ENCODE measurements at regions not wholly inside any gene's neighbourhood (a gene's known extent, or its start where the extent isn't known, plus 50 kb on each side); places are given as distances from the start of the nearest gene placed in this dataset.

DNA sequence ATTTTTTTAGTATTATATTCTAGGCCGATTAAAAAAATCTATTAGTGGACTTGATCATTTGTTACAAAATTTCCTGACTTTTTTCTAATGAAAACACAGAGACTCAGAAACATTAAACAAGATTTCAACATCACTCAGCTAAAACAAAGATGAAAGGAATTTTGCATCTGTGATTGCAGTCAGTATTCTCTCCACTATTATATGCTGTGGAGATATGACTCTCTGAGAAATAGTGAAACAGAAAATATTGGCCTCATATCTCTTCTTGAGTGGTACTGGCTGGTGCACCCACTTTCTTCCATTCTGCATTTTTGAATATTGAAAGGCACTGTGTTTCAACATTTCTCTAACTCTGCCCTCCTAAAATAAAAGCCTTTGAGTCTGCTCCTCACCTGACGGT, 914.2 kb downstream of the TSN start:
- Histone ChIP-seq H3K36me3 (ENCODE audit: control insufficient read depth, insufficient read depth, low read length) (no peaks in the 10 kb centered on the region), H3K9me3 (replicated peaks; ENCODE audit: control insufficient read depth, insufficient read depth, low read depth, low read length) (no peaks in the 10 kb centered on the region), H3K9ac (ENCODE audit: insufficient read depth in 1 of 2, low read depth in 2 of 2, low read length in 2 of 2) (no peak overlapping the region), H2AFZ (ENCODE audit: low read depth, low read length) (no peak overlapping the region), H3K27me3 (ENCODE audit: control insufficient read depth in 2 of 2, insufficient read depth in 2 of 2, low read length in 2 of 2) (no peaks in the 10 kb centered on the region), H3K4me1 (replicated peaks in 1 of 2; ENCODE audit: control insufficient read depth in 2 of 2, insufficient read depth in 2 of 2, low read length in 2 of 2) (no peaks in the 10 kb centered on the region), H3K4me2 (ENCODE audit: insufficient read depth, low read length) (no peak overlapping the region), H3K9me1 (ENCODE audit: control insufficient read depth, insufficient read depth, low read length) (no peaks in the 10 kb centered on the region), H3K79me2 (ENCODE audit: control insufficient read depth, insufficient read depth, low read length) (no peaks in the 10 kb centered on the region), H4K20me1 (replicated peaks; ENCODE audit: control insufficient read depth, insufficient read depth, low read length) (no peaks in the 10 kb centered on the region), H3K4me3 (no peak overlapping the region), H3K27ac (ENCODE audit: extremely low read depth, low read depth, low read length) (no peak overlapping the region)
- BruUV-seq (replicated peaks): no TSS peak
- 0% methylated on average over 2 of the region's 2 CpGs for WGBS (ENCODE audit: insufficient coverage, low coverage, missing lambda C conversion rate)
- POLR2A ChIA-PET: no interaction called here
- CTCF ChIA-PET (ENCODE audit: low intra/inter-chr PET ratio): no interaction called here
- DNase-seq (ENCODE audit: extremely low read depth in 1 of 4, low spot score in 3 of 4): no peak
- no peak for FAIRE-seq
- in situ Hi-C loops (cut with MboI) (no loop called here), intact Hi-C loops (cut with micrococcal nuclease) (no loop called here)
- no peak for ATAC-seq
- TF ChIP-seq ZFX (CRISPR knock-in tag; IDR thresholded peaks at IDR 0.05) (no peak), NR2C1 (IDR thresholded peaks at IDR 0.05) (no peak), NR2C1 (tag; IDR thresholded peaks at IDR 0.05) (no peak), WHSC1 (IDR thresholded peaks at IDR 0.05; ENCODE audit: low read length) (no peak), ZNF551 (CRISPR knock-in tag; IDR thresholded peaks at IDR 0.05) (no peak), ZFPM2 (CRISPR knock-in tag; IDR thresholded peaks at IDR 0.05) (no peak), BDP1 (IDR thresholded peaks at IDR 0.05; ENCODE audit: insufficient read depth, insufficient read length) (no peak), PCBP1 (IDR thresholded peaks at IDR 0.05; ENCODE audit: low read depth, low read length, poor library complexity, severe bottlenecking) (no peak), TAF7 (tag; IDR thresholded peaks at IDR 0.05) (no peak)
- TF ChIP-seq, protein P1, sequence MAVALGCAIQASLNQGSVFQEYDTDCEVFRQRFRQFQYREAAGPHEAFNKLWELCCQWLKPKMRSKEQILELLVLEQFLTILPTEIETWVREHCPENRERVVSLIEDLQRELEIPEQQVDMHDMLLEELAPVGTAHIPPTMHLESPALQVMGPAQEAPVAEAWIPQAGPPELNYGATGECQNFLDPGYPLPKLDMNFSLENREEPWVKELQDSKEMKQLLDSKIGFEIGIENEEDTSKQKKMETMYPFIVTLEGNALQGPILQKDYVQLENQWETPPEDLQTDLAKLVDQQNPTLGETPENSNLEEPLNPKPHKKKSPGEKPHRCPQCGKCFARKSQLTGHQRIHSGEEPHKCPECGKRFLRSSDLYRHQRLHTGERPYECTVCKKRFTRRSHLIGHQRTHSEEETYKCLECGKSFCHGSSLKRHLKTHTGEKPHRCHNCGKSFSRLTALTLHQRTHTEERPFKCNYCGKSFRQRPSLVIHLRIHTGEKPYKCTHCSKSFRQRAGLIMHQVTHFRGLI (CRISPR knock-in tag; IDR thresholded peaks at IDR 0.05): no peak
- TF ChIP-seq, protein P2, sequence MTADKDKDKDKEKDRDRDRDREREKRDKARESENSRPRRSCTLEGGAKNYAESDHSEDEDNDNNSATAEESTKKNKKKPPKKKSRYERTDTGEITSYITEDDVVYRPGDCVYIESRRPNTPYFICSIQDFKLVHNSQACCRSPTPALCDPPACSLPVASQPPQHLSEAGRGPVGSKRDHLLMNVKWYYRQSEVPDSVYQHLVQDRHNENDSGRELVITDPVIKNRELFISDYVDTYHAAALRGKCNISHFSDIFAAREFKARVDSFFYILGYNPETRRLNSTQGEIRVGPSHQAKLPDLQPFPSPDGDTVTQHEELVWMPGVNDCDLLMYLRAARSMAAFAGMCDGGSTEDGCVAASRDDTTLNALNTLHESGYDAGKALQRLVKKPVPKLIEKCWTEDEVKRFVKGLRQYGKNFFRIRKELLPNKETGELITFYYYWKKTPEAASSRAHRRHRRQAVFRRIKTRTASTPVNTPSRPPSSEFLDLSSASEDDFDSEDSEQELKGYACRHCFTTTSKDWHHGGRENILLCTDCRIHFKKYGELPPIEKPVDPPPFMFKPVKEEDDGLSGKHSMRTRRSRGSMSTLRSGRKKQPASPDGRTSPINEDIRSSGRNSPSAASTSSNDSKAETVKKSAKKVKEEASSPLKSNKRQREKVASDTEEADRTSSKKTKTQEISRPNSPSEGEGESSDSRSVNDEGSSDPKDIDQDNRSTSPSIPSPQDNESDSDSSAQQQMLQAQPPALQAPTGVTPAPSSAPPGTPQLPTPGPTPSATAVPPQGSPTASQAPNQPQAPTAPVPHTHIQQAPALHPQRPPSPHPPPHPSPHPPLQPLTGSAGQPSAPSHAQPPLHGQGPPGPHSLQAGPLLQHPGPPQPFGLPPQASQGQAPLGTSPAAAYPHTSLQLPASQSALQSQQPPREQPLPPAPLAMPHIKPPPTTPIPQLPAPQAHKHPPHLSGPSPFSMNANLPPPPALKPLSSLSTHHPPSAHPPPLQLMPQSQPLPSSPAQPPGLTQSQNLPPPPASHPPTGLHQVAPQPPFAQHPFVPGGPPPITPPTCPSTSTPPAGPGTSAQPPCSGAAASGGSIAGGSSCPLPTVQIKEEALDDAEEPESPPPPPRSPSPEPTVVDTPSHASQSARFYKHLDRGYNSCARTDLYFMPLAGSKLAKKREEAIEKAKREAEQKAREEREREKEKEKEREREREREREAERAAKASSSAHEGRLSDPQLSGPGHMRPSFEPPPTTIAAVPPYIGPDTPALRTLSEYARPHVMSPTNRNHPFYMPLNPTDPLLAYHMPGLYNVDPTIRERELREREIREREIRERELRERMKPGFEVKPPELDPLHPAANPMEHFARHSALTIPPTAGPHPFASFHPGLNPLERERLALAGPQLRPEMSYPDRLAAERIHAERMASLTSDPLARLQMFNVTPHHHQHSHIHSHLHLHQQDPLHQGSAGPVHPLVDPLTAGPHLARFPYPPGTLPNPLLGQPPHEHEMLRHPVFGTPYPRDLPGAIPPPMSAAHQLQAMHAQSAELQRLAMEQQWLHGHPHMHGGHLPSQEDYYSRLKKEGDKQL (CRISPR knock-in tag; IDR thresholded peaks at IDR 0.05; ENCODE audit: borderline replicate concordance): no peak
- TF ChIP-seq, protein P3, sequence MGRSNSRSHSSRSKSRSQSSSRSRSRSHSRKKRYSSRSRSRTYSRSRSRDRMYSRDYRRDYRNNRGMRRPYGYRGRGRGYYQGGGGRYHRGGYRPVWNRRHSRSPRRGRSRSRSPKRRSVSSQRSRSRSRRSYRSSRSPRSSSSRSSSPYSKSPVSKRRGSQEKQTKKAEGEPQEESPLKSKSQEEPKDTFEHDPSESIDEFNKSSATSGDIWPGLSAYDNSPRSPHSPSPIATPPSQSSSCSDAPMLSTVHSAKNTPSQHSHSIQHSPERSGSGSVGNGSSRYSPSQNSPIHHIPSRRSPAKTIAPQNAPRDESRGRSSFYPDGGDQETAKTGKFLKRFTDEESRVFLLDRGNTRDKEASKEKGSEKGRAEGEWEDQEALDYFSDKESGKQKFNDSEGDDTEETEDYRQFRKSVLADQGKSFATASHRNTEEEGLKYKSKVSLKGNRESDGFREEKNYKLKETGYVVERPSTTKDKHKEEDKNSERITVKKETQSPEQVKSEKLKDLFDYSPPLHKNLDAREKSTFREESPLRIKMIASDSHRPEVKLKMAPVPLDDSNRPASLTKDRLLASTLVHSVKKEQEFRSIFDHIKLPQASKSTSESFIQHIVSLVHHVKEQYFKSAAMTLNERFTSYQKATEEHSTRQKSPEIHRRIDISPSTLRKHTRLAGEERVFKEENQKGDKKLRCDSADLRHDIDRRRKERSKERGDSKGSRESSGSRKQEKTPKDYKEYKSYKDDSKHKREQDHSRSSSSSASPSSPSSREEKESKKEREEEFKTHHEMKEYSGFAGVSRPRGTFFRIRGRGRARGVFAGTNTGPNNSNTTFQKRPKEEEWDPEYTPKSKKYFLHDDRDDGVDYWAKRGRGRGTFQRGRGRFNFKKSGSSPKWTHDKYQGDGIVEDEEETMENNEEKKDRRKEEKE (IDR thresholded peaks at IDR 0.05; ENCODE audit: borderline replicate concordance in 1 of 2, control insufficient read depth in 1 of 2, low read depth in 2 of 2, low read length in 1 of 2): no peak
- TF ChIP-seq, protein P4, sequence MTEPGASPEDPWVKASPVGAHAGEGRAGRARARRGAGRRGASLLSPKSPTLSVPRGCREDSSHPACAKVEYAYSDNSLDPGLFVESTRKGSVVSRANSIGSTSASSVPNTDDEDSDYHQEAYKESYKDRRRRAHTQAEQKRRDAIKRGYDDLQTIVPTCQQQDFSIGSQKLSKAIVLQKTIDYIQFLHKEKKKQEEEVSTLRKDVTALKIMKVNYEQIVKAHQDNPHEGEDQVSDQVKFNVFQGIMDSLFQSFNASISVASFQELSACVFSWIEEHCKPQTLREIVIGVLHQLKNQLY (CRISPR knock-in tag; conservative IDR thresholded peaks at IDR 0.05): no peak
